K562 (cell line): ENCODE measurements at regions not wholly inside any gene's neighbourhood (a gene's known extent, or its start where the extent isn't known, plus 50 kb on each side); places are given as distances from the start of the nearest gene placed in this dataset.

ENCODE experiments used
- BCL6 ChIP-seq: fragments of 250-450 bp; sonication (Bioruptor Pico); IDR thresholded peaks from 2 replicates; pipeline ENCODE4 v1.4.0; 2020
- DNMT1 ChIP-seq: fragments of 450-650 bp; IDR thresholded peaks from 2 replicates; pipeline ENCODE4 v1.6.1; 2016; ENCODE audit warnings: antibody characterized with exemption, mild to moderate bottlenecking
- EGR1 ChIP-seq: fragments of 450-650 bp; conservative IDR thresholded peaks from 2 replicates; pipeline ENCODE4 v1.6.1; 2017; ENCODE audit warnings: mild to moderate bottlenecking
- GTF2F1 ChIP-seq: IDR thresholded peaks from 2 replicates; pipeline ENCODE4 v1.6.1; 2011; ENCODE audit warnings: low read depth, low read length, improper control_type of control experiment
- HDAC8 ChIP-seq: fragments of 450-650 bp; IDR thresholded peaks from 2 replicates; pipeline ENCODE4 v1.6.1; 2016; ENCODE audit warnings: mild to moderate bottlenecking, missing genetic modification characterization, moderate library complexity, missing compliant biosample characterization
- KLF13 ChIP-seq: fragments of 450-650 bp; IDR thresholded peaks from 2 replicates; pipeline ENCODE4 v1.6.1; 2016; ENCODE audit warnings: missing genetic modification characterization, low read depth, mild to moderate bottlenecking, missing compliant biosample characterization, moderate library complexity, borderline replicate concordance
- SAFB2 ChIP-seq: fragments of 200-400 bp; formaldehyde crosslinking; IDR thresholded peaks from 2 replicates; pipeline ENCODE4 v1.6.1; 2018; ENCODE audit warnings: borderline replicate concordance, low read length, low read depth, moderate library complexity; ENCODE audit not compliant: severe bottlenecking
- SRSF3 ChIP-seq: fragments of 200-400 bp; formaldehyde crosslinking; IDR thresholded peaks from 2 replicates; pipeline ENCODE4 v1.6.1; 2016; ENCODE audit warnings: mild to moderate bottlenecking, low read length, moderate library complexity; ENCODE audit not compliant: insufficient read depth
- ZKSCAN1 ChIP-seq: fragments of 150-350 bp; IDR thresholded peaks from 2 replicates; pipeline ENCODE4 v1.6.1; 2016; ENCODE audit warnings: low read depth, low read length
- ZNF263 ChIP-seq: sonication (generic); formaldehyde crosslinking; IDR thresholded peaks from 2 replicates; pipeline ENCODE4 v1.8.0; 2022; ENCODE audit warnings: mild to moderate bottlenecking, missing genetic modification reagents, borderline replicate concordance
- ZNF583 ChIP-seq: fragments of 250-450 bp; sonication (Bioruptor Pico); IDR thresholded peaks from 2 replicates; pipeline ENCODE4 v1.4.0; 2020
- ZNF766 ChIP-seq: fragments of 200-800 bp; sonication (Bioruptor generic); conservative IDR thresholded peaks from 2 replicates; pipeline ENCODE4 v1.6.1; 2016; ENCODE audit warnings: missing genetic modification characterization, missing compliant biosample characterization
- TF ChIP-seq, protein P1 (sequence below), 2 experiments: IDR thresholded peaks in 1 of 2; conservative IDR thresholded peaks in 1 of 2; 2 replicates each; pipeline ENCODE4 v1.6.1; 2016; ENCODE audit warnings: low read depth in 2 of 2, mild to moderate bottlenecking in 1 of 2, missing compliant biosample characterization in 1 of 2, missing genetic modification characterization in 1 of 2, moderate library complexity in 1 of 2
- TF ChIP-seq, protein P2 (sequence below): sonication (generic); formaldehyde crosslinking; IDR thresholded peaks from 2 replicates; pipeline ENCODE4 v1.8.0; 2023; ENCODE audit warnings: missing genetic modification reagents, mild to moderate bottlenecking, borderline replicate concordance
- TF ChIP-seq, protein P3 (sequence below): IDR thresholded peaks from 2 replicates; pipeline ENCODE4 v1.6.1; 2016; ENCODE audit warnings: missing genetic modification characterization, missing compliant biosample characterization
- TF ChIP-seq, protein P4 (sequence below): fragments of 250-450 bp; sonication (Bioruptor Pico); IDR thresholded peaks from 2 replicates; pipeline ENCODE4 v1.4.0; 2020; ENCODE audit warnings: mild to moderate bottlenecking

DNA sequence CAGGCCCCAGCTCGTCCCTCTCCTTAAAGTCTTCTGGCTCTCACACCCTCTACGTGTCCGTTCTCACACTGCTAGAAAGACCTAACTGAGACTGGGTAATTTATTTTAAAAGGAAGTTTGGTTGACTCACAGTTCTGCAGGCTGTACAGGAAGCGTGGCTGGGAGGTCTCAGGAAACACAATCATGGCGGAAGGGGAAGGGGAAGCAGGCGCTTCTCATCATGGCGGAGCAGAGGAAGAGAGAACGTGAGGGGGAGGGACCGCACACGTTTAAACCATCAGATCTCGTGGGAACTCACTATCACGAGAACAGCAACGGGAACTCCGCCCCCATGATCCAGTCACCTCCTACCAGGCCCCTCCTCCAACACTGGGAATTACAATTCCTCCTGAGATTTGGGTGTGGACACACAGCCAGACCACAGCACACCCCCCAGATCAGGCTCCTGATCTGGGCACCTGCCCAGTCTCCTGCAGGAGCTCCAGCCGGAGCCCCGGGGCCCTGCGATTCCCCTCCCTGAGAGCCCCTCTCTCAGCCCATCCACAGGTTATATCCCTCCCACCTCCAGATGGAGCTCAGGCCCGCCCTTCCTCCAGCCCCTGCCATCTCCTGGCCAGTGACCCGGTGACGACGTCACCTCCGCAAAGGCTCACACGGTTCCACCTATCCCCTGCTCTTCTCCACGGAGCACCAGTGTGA lies 170.2 kb downstream of the BRD1 start (continued):
- TF ChIP-seq, protein P1, sequence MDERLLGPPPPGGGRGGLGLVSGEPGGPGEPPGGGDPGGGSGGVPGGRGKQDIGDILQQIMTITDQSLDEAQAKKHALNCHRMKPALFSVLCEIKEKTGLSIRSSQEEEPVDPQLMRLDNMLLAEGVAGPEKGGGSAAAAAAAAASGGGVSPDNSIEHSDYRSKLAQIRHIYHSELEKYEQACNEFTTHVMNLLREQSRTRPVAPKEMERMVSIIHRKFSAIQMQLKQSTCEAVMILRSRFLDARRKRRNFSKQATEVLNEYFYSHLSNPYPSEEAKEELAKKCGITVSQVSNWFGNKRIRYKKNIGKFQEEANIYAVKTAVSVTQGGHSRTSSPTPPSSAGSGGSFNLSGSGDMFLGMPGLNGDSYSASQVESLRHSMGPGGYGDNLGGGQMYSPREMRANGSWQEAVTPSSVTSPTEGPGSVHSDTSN (CRISPR knock-in tag; IDR thresholded peaks at IDR 0.05; ENCODE audit: low read depth): no peak
- TF ChIP-seq, protein P1 (tag; conservative IDR thresholded peaks at IDR 0.05; ENCODE audit: low read depth): no peak
- TF ChIP-seq ZNF263 (no peak), SAFB2 (no peak), HDAC8 (tag) (no peak), SRSF3 (no peak), EGR1 (peak; percentile 71), KLF13 (no peak), BCL6 (CRISPR knock-in tag) (no peak), DNMT1 (no peak), ZKSCAN1 (no peak), ZNF583 (no peak), GTF2F1 (no peak), ZNF766 (no peak)
- TF ChIP-seq, protein P2, sequence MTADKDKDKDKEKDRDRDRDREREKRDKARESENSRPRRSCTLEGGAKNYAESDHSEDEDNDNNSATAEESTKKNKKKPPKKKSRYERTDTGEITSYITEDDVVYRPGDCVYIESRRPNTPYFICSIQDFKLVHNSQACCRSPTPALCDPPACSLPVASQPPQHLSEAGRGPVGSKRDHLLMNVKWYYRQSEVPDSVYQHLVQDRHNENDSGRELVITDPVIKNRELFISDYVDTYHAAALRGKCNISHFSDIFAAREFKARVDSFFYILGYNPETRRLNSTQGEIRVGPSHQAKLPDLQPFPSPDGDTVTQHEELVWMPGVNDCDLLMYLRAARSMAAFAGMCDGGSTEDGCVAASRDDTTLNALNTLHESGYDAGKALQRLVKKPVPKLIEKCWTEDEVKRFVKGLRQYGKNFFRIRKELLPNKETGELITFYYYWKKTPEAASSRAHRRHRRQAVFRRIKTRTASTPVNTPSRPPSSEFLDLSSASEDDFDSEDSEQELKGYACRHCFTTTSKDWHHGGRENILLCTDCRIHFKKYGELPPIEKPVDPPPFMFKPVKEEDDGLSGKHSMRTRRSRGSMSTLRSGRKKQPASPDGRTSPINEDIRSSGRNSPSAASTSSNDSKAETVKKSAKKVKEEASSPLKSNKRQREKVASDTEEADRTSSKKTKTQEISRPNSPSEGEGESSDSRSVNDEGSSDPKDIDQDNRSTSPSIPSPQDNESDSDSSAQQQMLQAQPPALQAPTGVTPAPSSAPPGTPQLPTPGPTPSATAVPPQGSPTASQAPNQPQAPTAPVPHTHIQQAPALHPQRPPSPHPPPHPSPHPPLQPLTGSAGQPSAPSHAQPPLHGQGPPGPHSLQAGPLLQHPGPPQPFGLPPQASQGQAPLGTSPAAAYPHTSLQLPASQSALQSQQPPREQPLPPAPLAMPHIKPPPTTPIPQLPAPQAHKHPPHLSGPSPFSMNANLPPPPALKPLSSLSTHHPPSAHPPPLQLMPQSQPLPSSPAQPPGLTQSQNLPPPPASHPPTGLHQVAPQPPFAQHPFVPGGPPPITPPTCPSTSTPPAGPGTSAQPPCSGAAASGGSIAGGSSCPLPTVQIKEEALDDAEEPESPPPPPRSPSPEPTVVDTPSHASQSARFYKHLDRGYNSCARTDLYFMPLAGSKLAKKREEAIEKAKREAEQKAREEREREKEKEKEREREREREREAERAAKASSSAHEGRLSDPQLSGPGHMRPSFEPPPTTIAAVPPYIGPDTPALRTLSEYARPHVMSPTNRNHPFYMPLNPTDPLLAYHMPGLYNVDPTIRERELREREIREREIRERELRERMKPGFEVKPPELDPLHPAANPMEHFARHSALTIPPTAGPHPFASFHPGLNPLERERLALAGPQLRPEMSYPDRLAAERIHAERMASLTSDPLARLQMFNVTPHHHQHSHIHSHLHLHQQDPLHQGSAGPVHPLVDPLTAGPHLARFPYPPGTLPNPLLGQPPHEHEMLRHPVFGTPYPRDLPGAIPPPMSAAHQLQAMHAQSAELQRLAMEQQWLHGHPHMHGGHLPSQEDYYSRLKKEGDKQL (CRISPR knock-in tag): no peak
- TF ChIP-seq, protein P3, sequence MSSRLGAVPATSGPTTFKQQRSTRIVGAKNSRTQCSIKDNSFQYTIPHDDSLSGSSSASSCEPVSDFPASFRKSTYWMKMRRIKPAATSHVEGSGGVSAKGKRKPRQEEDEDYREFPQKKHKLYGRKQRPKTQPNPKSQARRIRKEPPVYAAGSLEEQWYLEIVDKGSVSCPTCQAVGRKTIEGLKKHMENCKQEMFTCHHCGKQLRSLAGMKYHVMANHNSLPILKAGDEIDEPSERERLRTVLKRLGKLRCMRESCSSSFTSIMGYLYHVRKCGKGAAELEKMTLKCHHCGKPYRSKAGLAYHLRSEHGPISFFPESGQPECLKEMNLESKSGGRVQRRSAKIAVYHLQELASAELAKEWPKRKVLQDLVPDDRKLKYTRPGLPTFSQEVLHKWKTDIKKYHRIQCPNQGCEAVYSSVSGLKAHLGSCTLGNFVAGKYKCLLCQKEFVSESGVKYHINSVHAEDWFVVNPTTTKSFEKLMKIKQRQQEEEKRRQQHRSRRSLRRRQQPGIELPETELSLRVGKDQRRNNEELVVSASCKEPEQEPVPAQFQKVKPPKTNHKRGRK: no peak
- TF ChIP-seq, protein P4, sequence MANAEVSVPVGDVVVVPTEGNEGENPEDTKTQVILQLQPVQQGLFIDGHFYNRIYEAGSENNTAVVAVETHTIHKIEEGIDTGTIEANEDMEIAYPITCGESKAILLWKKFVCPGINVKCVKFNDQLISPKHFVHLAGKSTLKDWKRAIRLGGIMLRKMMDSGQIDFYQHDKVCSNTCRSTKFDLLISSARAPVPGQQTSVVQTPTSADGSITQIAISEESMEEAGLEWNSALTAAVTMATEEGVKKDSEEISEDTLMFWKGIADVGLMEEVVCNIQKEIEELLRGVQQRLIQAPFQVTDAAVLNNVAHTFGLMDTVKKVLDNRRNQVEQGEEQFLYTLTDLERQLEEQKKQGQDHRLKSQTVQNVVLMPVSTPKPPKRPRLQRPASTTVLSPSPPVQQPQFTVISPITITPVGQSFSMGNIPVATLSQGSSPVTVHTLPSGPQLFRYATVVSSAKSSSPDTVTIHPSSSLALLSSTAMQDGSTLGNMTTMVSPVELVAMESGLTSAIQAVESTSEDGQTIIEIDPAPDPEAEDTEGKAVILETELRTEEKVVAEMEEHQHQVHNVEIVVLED (CRISPR knock-in tag): peak; percentile 60
